ENCODE measurements at regions not wholly inside any gene's neighbourhood (a gene's known extent, or its start where the extent isn't known, plus 50 kb on each side); places are given as distances from the start of the nearest gene placed in this dataset.
"Not testable (repeated sequence)": the region's sequence is repeated elsewhere in the genome, so short reads cannot be mapped to it uniquely, and the experiment has no call there.

- no peak for DNase-seq
These were observed 55.2 kb downstream of the GCC1 start for GRCh38 chr7:127530148-127530547.

GRCh38 chr7:127527561-127527960, 57.8 kb downstream of the GCC1 start:
- no peak for DNase-seq

- DNase-seq = no peak
These were observed 59.4 kb downstream of the GCC1 start for GRCh38 chr7:127525866-127526480.

- no peak for DNase-seq
These were observed 69.1 kb downstream of the GCC1 start for GRCh38 chr7:127516320-127516719.

GRCh38 chr7:127514499-127514898, 70.9 kb downstream of the GCC1 start:
- DNase-seq = no peak

- DNase-seq = no peak
These were observed 72.1 kb downstream of the GCC1 start for GRCh38 chr7:127513311-127513710.

GRCh38 chr7:127512663-127513062, 72.7 kb downstream of the GCC1 start:
- no peak for DNase-seq

GRCh38 chr7:127504715-127505114, 80.7 kb downstream of the GCC1 start:
- DNase-seq = no peak

- no peak for DNase-seq
These were observed 83.6 kb downstream of the GCC1 start for GRCh38 chr7:127501817-127502216.

GRCh38 chr7:127487381-127487780, 94.9 kb upstream of the ZNF800 start:
- DNase-seq = no peak

- no peak for DNase-seq
These were observed 94.1 kb upstream of the ZNF800 start for GRCh38 chr7:127486654-127487053.

- DNase-seq = no peak
These were observed 93.0 kb upstream of the ZNF800 start for GRCh38 chr7:127485482-127485881.

GRCh38 chr7:127484954-127485353, 92.4 kb upstream of the ZNF800 start:
- no peak for DNase-seq

- DNase-seq = no peak
These were observed 86.0 kb upstream of the ZNF800 start for GRCh38 chr7:127478461-127478860.

- DNase-seq = no peak
These were observed 85.5 kb upstream of the ZNF800 start for GRCh38 chr7:127478024-127478355.

- no peak for DNase-seq
These were observed 85.0 kb upstream of the ZNF800 start for GRCh38 chr7:127477295-127478023.

- DNase-seq = no peak
These were observed 84.1 kb upstream of the ZNF800 start for GRCh38 chr7:127476618-127477017.

- DNase-seq = no peak
These were observed 81.9 kb upstream of the ZNF800 start for GRCh38 chr7:127474457-127474856.

- no peak for DNase-seq
These were observed 80.9 kb upstream of the ZNF800 start for GRCh38 chr7:127473409-127473808.

GRCh38 chr7:127460077-127460476, 67.6 kb upstream of the ZNF800 start:
- DNase-seq = no peak

- not testable (repeated sequence) for DNase-seq
These were observed 58.8 kb upstream of the ZNF800 start for GRCh38 chr7:127451258-127451657.

GRCh38 chr7:127448566-127448965, 56.1 kb upstream of the ZNF800 start:
- DNase-seq = no peak

GRCh38 chr7:127447326-127447945, 54.9 kb upstream of the ZNF800 start:
- DNase-seq = peak; percentile 1

- DNase-seq = no peak
These were observed 54.3 kb upstream of the ZNF800 start for GRCh38 chr7:127446842-127447241.
